Medulla oblongata (tissue), 1 donor: ENCODE measurements at regions not wholly inside any gene's neighbourhood (a gene's known extent, or its start where the extent isn't known, plus 50 kb on each side); places are given as distances from the start of the nearest gene placed in this dataset.
"Not testable (repeated sequence)": the region's sequence is repeated elsewhere in the genome, so short reads cannot be mapped to it uniquely, and the experiment has no call there.

ENCODE experiments used
- DNase-seq: peaks from one replicate; pipeline ENCODE4 v3.0.0-alpha.2; 2015; ENCODE audit errors: extremely low spot score

DNA sequence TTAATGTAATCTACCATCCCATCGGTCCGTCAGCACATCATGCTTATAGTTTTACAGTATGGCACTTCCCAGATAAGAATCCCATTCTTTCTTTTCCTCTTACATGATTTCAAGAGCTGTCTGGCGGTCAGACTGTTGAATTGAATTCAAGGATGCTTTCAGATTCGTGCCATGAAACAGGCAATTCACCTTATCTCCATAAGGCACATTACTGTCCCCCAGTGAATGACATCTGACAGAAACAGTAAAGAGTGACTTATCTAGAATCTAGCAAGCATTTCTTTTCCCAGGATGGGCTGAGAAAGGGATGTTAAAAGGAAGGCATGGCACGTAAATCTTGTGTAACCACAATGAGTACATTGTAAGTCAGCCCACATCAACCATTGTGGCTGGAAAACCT lies 61.1 kb upstream of the SEM1 start:
- DNase-seq = no peak

DNA sequence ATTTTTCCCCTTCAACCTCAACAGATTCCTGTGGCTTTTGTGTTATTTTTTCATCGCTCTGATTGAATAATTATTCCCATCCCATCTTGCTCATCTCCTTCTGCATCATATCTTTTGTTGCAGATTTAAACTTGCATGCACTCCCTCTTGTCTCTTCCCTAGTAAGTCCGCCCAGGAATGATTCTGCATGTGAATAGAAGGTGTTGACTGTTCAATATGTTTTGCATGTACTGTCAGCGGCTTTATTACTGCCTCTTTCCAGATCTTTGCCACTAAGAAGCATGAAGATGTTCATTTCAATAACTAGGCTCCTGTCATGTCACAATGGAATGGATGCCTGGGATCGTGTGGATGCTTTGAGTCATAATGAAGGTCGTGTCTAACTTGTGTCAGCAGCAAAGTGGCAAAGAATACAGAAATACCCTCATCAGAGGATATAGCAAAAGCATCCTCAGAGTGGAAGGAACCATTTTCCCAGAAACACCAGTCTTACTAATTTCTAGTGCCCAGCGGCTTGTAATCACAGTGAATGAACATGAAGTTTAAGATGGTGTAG lies 62.6 kb upstream of the SEM1 start:
- no peak for DNase-seq

DNA sequence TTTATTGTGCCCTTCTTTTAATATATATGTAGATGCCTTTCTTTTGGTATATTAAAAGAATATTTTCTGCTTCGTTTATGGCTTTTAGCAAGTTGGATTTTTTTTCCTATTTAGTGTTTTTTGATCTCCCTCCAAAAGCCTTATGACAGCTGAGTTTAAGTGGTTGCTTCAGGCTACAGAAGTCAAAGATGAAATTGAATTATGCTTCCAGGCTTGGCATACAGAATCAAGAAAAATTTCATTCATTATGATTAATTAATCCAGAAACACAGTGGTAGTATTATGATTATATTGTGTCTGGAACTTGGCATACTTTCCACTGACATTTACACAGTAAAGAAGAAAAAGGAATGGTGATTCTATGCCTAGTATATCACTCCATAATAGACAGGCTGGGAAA lies 63.8 kb upstream of the SEM1 start:
- DNase-seq = no peak

DNA sequence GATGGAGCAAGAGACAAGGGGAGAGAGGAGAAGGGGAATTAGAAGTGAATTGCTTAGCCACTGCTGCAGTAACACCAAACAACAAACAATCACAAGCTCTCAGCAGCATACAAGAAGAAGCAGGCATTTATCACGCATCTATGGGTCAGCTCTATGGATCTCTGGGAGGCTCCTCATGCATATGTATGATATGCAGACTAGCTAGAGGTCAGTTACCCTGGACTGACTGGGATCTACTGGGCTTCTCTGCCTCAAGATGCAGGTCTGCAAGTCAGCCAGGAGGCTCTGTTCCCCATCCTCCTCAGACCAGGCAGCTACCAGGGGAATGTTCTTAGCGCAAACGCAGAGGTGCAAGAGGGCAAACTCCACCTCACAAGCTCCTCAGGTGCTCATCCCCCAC lies 64.7 kb upstream of the SEM1 start:
- DNase-seq = no peak

DNA sequence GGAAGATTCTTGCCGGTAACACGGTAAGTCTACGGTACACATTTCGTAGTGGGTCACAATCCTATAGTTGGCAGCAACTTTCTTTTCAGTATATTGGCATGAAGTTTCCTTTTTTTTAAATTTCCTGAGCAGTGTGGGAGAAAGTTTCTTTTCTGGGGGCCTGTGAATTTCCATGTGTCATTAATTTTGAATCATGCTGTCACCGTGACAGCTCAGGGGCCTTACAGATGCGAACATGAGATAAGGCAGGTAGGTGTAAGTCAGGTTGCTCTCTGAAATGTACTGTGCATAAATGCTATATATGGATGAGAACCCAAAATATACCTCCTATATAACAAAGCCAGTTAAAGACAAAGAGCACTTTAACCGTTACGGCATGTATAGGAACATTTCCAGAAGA lies 65.4 kb upstream of the SEM1 start:
- DNase-seq = no peak

DNA sequence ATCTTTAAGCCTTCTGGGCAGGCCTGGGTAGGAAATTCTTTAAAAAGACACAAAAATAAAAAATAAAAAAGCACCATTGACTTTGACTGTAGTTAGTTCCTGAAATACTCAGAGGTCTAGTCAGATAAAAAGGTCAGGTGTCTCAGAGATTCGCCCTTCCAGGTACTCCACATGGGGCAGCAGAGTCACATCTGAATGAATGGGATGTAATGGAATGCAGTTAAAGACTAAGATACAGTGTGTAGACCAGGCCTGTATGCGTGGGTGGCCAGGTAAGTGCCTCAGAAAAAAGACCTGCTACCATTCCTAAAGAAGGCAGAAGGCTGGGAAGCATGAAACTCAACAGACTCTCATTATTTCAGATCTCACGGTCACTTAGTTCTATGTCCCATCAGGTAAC lies 68.6 kb upstream of the SEM1 start:
- DNase-seq = no peak

DNA sequence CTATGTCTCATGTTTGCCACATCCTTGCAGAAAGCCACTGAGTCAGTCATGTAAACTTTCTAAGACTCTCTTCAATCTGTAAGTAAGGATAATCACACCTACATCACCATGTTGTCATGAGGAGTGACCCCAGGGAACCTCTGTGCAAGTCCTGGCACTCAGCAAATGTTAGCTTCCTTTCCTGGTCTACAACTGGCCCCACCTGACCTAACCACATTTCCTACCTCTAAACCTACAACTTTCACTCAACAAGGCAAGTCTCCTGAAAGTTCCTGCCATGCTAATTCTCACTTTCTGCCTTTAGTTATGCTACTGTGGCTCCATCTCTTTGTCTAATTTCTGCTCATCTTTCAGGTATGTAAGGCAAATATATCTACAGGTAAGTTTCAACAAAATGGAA lies 72.3 kb upstream of the SEM1 start:
- DNase-seq = no peak

DNA sequence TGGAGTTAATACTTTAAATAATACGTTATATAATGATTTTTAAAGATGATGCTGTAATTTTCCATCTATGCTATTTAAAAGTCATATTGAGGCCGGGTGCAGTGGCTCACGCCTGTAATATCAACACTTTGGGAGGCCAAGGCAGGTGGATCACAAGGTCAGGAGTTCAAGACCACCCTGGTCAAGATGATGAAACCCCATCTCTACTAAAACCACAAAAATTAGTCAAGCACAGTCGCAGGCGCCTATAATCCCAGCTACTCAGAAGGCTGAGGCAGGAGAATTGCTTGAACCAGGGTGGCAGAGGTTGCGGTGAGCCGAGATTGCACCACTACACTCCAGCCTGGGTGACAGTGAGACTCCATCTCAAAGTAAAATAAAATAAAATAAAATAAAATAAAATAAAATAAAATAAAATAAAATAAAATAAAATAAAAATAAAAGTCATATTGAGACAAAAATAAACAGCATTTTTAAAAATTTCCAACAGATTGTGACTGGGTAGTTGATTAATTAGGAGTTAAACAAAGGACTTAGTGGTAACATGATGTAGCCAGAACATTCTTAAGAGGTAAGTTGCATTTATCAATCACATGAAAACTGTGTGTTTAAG lies 73.1 kb upstream of the SEM1 start:
- not testable (repeated sequence) for DNase-seq

DNA sequence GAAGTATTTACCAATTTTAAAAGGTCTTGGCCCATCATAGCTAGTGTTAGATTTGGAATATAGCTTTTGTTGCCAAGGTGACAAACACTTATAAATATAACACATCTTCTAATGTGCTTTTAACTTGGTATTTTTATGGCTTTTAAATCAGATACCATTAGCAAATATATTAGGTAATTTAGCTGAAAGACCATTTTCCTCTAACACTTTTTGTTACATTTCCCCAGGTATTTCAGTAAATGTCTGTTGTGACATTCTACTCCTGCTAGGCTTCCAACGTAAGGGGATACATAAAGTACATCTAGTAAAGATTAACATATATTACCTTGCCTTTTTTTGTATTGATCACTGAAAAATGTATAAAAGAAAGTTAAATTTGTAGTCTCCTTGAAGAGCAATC lies 75.0 kb upstream of the SEM1 start:
- no peak for DNase-seq

DNA sequence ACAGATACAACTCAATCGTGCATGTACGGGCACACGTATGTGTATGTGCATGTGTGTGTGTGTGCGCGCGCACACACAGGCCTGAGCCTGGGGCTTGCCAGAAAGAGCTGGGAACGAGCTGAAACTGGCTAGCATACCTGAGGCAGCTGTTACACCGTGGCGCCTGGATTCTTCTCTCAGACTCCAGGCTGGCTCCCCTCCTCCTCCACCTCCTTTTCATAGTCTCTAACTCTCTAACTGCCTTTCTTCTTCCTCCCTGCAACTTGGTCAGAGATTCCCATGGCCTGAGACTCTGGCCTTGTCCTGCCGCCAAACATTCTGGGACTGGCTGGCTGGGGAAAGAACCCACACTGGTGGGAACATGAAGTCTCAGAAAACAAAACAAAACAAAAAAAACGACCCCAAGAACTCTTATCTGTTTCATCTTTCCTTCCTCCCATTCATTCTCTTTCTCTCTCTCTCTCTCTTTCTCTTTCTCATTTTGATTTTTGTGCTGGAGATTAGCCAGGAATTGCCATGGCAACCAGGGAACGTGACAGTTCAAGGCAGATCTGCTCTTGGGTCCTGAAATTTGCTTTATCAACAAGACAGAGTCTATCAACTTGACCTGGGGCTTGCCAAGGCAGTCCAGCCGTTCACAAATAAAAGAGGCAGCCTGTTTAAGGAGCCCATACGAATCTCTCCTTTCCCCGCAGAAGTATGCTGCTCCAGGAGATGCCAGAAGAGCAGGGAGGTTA lies 76.8 kb upstream of the SEM1 start:
- DNase-seq = peak; percentile 20

DNA sequence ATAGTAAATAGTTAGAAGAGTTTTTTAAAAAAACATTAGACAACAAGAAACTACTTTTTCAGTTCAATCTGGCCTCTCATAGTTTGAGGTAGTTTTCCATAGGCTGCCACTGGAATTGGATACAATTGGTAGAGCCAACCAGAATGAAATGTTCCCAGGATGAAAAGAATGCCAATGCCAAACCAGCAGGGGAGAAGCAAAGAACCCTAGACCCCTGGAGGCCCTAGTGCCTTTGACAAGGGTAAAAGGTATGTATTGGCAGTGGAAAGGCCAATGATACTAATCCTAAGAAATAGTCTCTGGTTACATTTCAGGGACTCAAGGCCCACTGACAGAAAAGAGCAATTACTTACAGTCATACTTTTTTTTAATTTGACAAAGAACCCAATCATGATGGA lies 77.4 kb upstream of the SEM1 start:
- DNase-seq = no peak

DNA sequence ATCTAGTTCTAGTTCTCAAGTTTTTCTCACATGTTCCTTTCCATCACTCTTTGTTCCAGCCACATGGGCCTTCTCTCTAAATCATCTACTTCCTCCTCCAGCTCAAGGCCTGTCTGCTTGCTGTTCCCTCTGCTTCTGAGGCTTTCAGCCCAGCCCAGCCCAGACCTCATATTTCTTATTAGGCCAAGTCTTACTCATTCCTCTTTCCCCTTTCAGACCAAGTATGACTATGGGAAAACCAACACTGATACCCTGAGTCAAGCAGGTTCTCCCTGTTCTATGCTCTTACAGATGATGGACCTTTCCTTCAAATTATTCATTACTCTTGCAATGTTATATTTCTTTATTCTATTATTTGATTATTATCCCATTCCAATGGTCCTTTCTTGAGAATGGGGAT lies 80.3 kb upstream of the SEM1 start:
- DNase-seq = no peak

DNA sequence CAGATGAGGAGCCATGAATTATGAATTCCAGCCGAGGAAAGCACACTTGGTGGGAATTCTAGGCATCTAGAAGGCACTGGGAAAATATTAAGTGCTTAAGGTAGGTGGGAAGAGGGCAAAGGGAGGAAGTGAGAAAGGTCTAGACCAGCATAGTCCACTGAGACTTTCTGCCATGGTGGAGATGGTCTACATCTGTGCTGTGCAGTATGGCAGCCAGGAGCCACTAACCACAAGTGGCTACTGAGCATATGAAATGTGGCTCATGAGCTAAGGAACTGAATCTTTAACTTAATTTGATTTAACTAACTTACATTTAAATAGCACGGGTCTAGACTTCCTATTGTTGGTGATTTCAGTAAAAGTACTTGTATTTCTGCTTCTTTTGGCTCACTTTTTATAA lies 82.5 kb upstream of the SEM1 start:
- no peak for DNase-seq

DNA sequence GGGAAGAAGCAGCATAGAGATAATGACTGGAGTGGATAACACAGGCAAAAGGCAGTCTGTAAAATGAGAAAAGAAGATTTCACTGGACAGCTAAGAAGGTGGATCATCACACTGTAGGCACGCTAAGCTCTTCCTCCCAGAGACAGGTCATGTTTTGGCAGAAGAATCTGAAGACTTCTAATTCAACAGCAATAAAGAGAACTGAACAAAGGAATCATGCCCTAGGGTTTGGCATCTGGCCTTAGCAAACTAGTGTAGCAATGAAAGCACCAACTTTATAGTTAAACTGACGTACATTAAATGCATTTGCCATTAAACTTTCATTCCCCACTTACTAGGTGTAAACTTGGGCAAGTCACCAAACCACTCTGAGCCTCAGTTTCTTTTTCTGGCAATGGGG lies 84.4 kb upstream of the SEM1 start:
- DNase-seq = no peak

DNA sequence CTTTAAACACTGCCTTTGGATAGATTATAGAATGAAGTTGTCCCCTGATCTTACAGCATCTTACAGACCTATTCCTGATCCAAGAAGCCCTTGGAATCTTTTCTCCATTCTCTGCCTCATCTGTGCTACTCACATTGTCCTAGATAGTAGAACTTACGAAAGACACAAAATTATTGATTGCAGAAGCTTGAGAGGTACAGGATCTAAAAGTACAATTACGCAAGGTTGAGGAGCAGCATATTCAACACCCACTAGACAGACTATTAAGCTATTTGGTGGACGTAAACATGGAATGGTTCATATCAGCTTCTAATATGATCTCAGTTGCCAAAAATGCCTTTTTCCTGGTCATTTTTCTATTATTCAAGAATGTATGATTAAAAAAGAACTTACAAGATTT lies 90.5 kb upstream of the SEM1 start:
- no peak for DNase-seq

DNA sequence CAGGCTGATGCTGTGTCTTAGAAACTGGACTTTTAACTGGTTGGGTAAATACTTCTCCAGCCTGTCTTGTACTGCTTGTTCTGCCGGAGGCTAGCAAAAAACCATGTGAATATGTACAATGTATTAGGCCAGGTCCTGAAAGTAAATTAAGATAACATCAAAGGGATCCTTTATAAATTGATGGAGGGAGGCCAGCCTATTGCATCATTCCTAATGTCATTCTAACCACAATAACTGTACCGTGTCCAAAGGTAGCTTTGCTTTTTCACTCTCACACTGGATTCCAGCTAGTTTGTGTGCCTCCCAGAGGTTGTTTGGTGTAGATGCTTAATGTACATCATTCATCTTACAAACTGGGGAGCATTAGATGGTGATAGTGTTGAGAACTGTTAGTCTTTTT lies 91.2 kb upstream of the SEM1 start:
- DNase-seq = peak; percentile 7

DNA sequence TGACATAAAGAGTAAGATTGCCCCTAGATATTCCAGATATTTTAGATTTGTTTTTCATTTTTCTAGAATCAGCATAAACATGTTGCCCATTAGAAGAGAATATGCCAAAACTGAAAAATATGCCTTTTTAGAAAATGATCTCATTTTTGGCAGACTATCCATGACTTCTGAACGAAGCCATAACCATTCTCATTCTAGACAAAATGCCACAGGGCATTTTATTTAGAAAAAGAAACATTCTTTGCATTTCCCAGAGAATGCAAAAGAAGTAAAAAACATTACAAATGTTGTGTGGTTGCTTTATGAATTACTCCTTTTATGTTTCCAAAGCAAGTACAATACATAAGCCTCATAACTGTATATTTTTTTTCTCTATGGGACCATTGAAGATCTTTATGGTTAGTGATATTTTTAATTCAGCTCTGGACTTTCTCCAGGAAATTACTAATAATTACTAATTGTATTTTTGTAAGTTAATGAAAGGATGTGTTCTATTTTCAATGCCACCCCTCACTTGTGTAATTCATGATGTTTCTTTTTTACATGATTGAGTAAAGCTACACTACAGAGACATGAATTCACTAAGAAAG lies 109.6 kb upstream of the SEM1 start:
- no peak for DNase-seq

DNA sequence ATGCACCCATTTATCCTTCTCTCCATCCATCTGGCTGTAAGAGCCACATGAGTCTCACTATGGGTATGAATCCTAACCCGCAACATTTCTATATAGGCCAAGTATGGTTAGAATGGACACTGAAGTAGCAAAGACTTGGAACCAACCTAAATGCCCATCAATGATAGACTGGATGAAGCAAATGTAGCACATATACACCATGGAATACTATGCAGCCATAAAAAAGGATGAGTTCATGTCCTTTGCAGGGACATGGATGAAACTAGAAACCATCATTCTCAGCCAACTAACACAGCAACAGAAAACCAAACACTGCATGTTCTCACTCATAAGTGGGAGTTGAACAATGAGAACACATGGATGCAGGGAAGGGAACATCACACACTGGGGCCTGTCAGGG lies 111.5 kb upstream of the SEM1 start:
- DNase-seq = not testable (repeated sequence)

DNA sequence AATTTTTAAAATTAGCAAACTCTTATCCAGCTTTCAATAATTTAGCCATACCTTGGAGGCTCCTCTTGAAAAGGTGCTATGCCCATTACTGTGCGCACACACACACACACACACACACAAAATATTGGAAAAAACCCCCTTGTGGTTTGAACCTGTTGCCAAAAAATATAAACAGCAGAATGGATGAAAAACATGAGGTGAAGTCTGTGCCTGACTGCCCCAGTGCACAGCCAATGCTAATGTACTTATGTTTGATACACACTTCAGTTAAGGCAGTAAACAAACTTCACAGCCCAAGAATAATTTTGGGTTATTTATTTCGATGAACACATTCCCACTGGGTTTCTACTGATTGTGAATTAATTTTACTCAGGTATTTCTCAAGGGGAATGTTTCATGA lies 113.2 kb upstream of the SEM1 start:
- DNase-seq = no peak

DNA sequence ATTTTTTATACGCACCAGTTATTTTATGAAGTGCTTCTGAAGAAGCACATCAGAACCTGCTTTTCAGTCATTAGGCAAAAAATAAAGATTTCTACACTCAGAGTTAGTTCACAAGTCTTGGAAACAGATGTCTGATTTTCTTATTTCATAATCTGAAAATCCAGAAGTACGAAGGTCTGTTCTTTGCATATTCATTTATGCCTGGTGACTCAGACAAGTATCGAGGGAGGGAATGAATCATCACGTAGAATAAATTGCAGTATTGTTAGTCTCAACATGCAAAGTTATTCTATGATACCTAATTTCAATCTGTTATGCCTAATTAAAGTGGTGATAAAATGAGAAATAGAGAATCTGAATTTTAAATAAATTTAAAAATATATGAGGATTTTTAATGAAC lies 113.6 kb upstream of the SEM1 start:
- no peak for DNase-seq

DNA sequence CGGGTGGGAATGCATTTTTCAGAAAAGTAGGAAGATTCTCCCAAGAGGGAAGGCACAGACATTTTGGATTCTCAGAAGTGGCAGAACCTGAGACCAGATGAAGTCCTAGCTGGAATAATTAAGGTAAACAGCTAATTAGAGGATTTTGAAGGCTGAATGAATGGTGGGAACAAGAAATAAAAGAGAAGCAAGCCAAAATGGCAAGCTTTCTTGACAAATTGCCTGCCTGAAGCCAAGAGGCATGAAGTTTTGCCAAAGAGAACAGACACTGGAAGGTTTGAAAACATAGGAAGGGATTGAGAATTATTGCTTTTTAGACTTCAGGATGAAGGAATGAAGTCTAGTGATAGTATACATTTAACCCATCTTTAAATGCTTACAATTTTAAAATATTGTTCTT lies 115.0 kb upstream of the SEM1 start:
- DNase-seq = no peak

DNA sequence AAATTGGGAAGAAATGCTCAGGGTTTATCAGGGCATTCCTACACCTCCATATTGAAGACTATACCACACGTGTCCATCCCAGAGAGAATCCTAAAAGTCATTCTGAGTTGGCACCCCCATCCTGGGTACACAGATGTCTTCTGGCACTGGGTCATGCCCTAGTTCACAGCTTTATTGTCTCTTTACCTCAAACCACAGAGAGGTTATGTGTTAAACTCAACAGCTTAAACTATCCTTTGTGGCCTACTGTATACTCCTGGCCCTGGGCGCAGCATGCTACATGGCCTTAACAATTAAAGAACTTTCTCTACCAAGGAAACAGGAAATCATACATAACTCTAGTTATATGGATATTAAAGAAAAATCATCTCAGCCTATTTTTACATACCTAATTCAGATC lies 115.6 kb upstream of the SEM1 start:
- DNase-seq = no peak

DNA sequence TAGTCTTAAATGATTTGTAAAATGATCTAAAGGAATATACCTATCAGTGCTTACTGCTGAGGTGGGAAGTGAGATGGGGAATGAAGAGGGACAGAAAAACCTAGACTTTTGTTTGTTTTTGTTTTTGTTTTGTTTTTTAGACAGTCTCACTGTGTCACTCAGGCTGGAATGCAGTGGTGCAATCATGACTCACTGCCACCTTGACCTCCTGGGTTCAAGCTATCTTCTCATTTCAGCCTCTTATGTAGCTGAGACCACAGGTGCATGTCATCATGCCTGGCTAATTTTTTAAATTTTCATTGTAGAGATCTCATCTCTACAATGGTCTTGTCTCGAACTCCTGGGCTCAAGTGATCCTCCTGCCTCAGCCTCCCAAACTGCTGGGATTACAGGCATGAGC lies 116.4 kb upstream of the SEM1 start:
- no peak for DNase-seq
